HG03066 (cell line): ENCODE measurements at regions not wholly inside any gene's neighbourhood (a gene's known extent, or its start where the extent isn't known, plus 50 kb on each side); places are given as distances from the start of the nearest gene placed in this dataset.

Source experiments
- ATAC-seq: cut with Tn5 transposase; IDR thresholded peaks from one replicate; pipeline ENCODE4 v1.9.1; 2021; ENCODE audit warnings: low read depth; ENCODE audit not compliant: unreplicated experiment

- no peak for ATAC-seq
Measured at GRCh38 chr6:95142101-95142500, 435.2 kb upstream of the MANEA start.

GRCh38 chr6:95142661-95143335 is 434.5 kb upstream of the MANEA start:
- no peak for ATAC-seq

- ATAC-seq = no peak
Measured at GRCh38 chr6:95143408-95144180, 433.7 kb upstream of the MANEA start.

- ATAC-seq = no peak
Measured at GRCh38 chr6:95145457-95145856, 431.9 kb upstream of the MANEA start.

- no peak for ATAC-seq
Measured at GRCh38 chr6:95159557-95159956, 417.8 kb upstream of the MANEA start.

GRCh38 chr6:95169775-95170174 is 407.6 kb upstream of the MANEA start:
- no peak for ATAC-seq

GRCh38 chr6:95175927-95176675 is 401.2 kb upstream of the MANEA start:
- no peak for ATAC-seq

- ATAC-seq = no peak
Measured at GRCh38 chr6:95185874-95186273, 391.5 kb upstream of the MANEA start.

GRCh38 chr6:95186710-95187109 is 390.6 kb upstream of the MANEA start:
- ATAC-seq = no peak

GRCh38 chr6:95197590-95197989 is 379.7 kb upstream of the MANEA start:
- no peak for ATAC-seq

- ATAC-seq = peak; percentile 96
Measured at GRCh38 chr6:95203153-95203754, 374.1 kb upstream of the MANEA start.

GRCh38 chr6:95204178-95204577 is 373.2 kb upstream of the MANEA start:
- no peak for ATAC-seq

- no peak for ATAC-seq
Measured at GRCh38 chr6:95208621-95209020, 368.7 kb upstream of the MANEA start.

- no peak for ATAC-seq
Measured at GRCh38 chr6:95209074-95209473, 368.3 kb upstream of the MANEA start.

GRCh38 chr6:95216555-95216954 is 360.8 kb upstream of the MANEA start:
- ATAC-seq = no peak

- ATAC-seq = no peak
Measured at GRCh38 chr6:95227351-95227750, 350.0 kb upstream of the MANEA start.

GRCh38 chr6:95228636-95229035 is 348.7 kb upstream of the MANEA start:
- ATAC-seq = no peak

- no peak for ATAC-seq
Measured at GRCh38 chr6:95230071-95230740, 347.1 kb upstream of the MANEA start.

GRCh38 chr6:95231416-95231815 is 345.9 kb upstream of the MANEA start:
- ATAC-seq = no peak

- ATAC-seq = no peak
Measured at GRCh38 chr6:95232446-95232845, 344.9 kb upstream of the MANEA start.

- no peak for ATAC-seq
Measured at GRCh38 chr6:95233879-95234278, 343.5 kb upstream of the MANEA start.
